ENCODE measurements at regions not wholly inside any gene's neighbourhood (a gene's known extent, or its start where the extent isn't known, plus 50 kb on each side); places are given as distances from the start of the nearest gene placed in this dataset.

GRCh38 chr1:79310609-79311008, 304.1 kb upstream of the ADGRL4 start:
- ChIA-PET POLR2A (no interaction called here), CTCF (ENCODE audit: low intra/inter-chr PET ratio, low total read pairs) (no interaction called here)
- H3K4me2 ChIP-seq (ENCODE audit: low read depth, low read length) = no peak overlapping the region
- no peak for TF ChIP-seq ZNF597 (CRISPR knock-in tag; IDR thresholded peaks at IDR 0.05)
- TF ChIP-seq IRF2 (CRISPR knock-in tag; IDR thresholded peaks at IDR 0.05) = no peak
- TF ChIP-seq ZNF329 (CRISPR knock-in tag; IDR thresholded peaks at IDR 0.05; ENCODE audit: low read depth) = no peak
- no peak for TF ChIP-seq SALL1 (CRISPR knock-in tag; IDR thresholded peaks at IDR 0.05)
- no peak for TF ChIP-seq ZNF414 (CRISPR knock-in tag; IDR thresholded peaks at IDR 0.05)
- TF ChIP-seq ZNF570 (CRISPR knock-in tag; IDR thresholded peaks at IDR 0.05; ENCODE audit: borderline replicate concordance) = no peak
- TF ChIP-seq SSRP1 (CRISPR knock-in tag; IDR thresholded peaks at IDR 0.05) = no peak
- TF ChIP-seq ZNF563 (CRISPR knock-in tag; IDR thresholded peaks at IDR 0.05) = no peak
- no peak for TF ChIP-seq ZNF788 (CRISPR knock-in tag; IDR thresholded peaks at IDR 0.05; ENCODE audit: borderline replicate concordance)
- TF ChIP-seq IRF9 (CRISPR knock-in tag; IDR thresholded peaks at IDR 0.05; ENCODE audit: borderline replicate concordance) = no peak
- no peak for TF ChIP-seq MEIS1 (CRISPR knock-in tag; IDR thresholded peaks at IDR 0.05; ENCODE audit: borderline replicate concordance)
- no peak for TF ChIP-seq ETV6 (CRISPR knock-in tag; conservative IDR thresholded peaks at IDR 0.05)
- TF ChIP-seq ZC3H4 (CRISPR knock-in tag; IDR thresholded peaks at IDR 0.05; ENCODE audit: borderline replicate concordance) = no peak
- TF ChIP-seq ZNF280B (CRISPR knock-in tag; IDR thresholded peaks at IDR 0.05; ENCODE audit: borderline replicate concordance) = no peak
- no peak for TF ChIP-seq STAT6 (CRISPR knock-in tag; IDR thresholded peaks at IDR 0.05; ENCODE audit: borderline replicate concordance)
- no peak for TF ChIP-seq RBM22 (optimal IDR thresholded peaks at IDR 0.05; ENCODE audit: low read length)
- TF ChIP-seq MXD4 (CRISPR knock-in tag; IDR thresholded peaks at IDR 0.05) = no peak
- no peak for TF ChIP-seq ASH2L (IDR thresholded peaks at IDR 0.05; ENCODE audit: insufficient read length, low read depth, low read length)
- TF ChIP-seq CBFB (CRISPR knock-in tag; IDR thresholded peaks at IDR 0.05) = no peak
- no peak for TF ChIP-seq ELF4 (CRISPR knock-in tag; IDR thresholded peaks at IDR 0.05; ENCODE audit: borderline replicate concordance)
- in situ Hi-C loops (cut with HindIII; ENCODE audit: extremely low pct_ligation_motif_present, low pct_unique_long_range_greater_than_20kb) (no loop called here), intact Hi-C loops (cut with micrococcal nuclease; ENCODE audit: unreplicated experiment) (no loop called here)
- no TSS peak for BruUV-seq (replicated peaks)
- ATAC-seq (no peak), FAIRE-seq (no peak), DNase-seq (ENCODE audit: low spot score) (no peak)
- no peak overlapping the region for H3K27ac ChIP-seq (ENCODE audit: extremely low read length, insufficient read depth, low read length)
- H3K9me3 ChIP-seq (ENCODE audit: low read length) = peaks cover 59% of the 10 kb centered on the region
- H3K9ac ChIP-seq (ENCODE audit: insufficient read depth, low read depth, low read length) = no peak overlapping the region
- no peaks in the 10 kb centered on the region for H4K20me1 ChIP-seq (ENCODE audit: insufficient read depth, low read length)
- no peak overlapping the region for H2AFZ ChIP-seq (ENCODE audit: low read length)
- no peaks in the 10 kb centered on the region for H3K27me3 ChIP-seq (ENCODE audit: control insufficient read depth in 1 of 2, insufficient read depth in 2 of 2, low read length in 2 of 2)
- H3K4me3 ChIP-seq (replicated peaks in 1 of 3; ENCODE audit: insufficient read depth in 1 of 3, low read depth in 2 of 3, low read length in 3 of 3) = no peak overlapping the region
- H3K79me2 ChIP-seq (ENCODE audit: insufficient read depth, low read length) = no peaks in the 10 kb centered on the region
- 0% methylated on average over 3 of the region's 3 CpGs for WGBS (ENCODE audit: low lambda C conversion rate)
- H3K4me1 ChIP-seq (ENCODE audit: insufficient read depth, low read length) = no peaks in the 10 kb centered on the region
- H3K36me3 ChIP-seq (replicated peaks in 1 of 2; ENCODE audit: control insufficient read depth in 1 of 2, insufficient read depth in 2 of 2, low read length in 2 of 2) = no peaks in the 10 kb centered on the region

Measured in HepG2 (cell line).